AG04449 (cell line): ENCODE measurements at regions not wholly inside any gene's neighbourhood (a gene's known extent, or its start where the extent isn't known, plus 50 kb on each side); places are given as distances from the start of the nearest gene placed in this dataset.

Source experiments
- CTCF ChIA-PET: fragments of 350-600 bp; formaldehyde crosslinking; extraction: SDS; loops from one replicate; lab custom pipeline; 2021; ENCODE audit warnings: antibody characterized with exemption; lab: Yijun Ruan, JAX
- POLR2A ChIA-PET: fragments of 400-600, 350-600 bp; formaldehyde crosslinking; extraction: SDS; loops from one replicate; lab custom pipeline; 2020; ENCODE audit warnings: antibody characterized with exemption, inconsistent platforms; lab: Yijun Ruan, JAX
- DNase-seq: peaks from one replicate; pipeline ENCODE4 v3.0.0-alpha.2; 2010; ENCODE audit warnings: low read depth, low spot score
- H3K4me3 ChIP-seq: 2 replicates; pipeline ENCODE4 v1.5.1; 2011; ENCODE audit warnings: low read depth, mild to moderate bottlenecking, control low read depth, low read length
- CTCF ChIP-seq: IDR thresholded peaks from one replicate; pipeline ENCODE4 v1.5.1; 2011; ENCODE audit warnings: mild to moderate bottlenecking, moderate library complexity, low read length, control low read depth, inconsistent platforms; ENCODE audit not compliant: insufficient read depth; ENCODE audit errors: missing control alignments

- ChIA-PET POLR2A (no interaction called here), CTCF (no interaction called here)
- H3K4me3 ChIP-seq: no peak overlapping the region
- TF ChIP-seq CTCF: no peak
- no peak for DNase-seq
Measured at GRCh38 chr4:41424522-41424921, 113.4 kb upstream of the LIMCH1 start.

DNA sequence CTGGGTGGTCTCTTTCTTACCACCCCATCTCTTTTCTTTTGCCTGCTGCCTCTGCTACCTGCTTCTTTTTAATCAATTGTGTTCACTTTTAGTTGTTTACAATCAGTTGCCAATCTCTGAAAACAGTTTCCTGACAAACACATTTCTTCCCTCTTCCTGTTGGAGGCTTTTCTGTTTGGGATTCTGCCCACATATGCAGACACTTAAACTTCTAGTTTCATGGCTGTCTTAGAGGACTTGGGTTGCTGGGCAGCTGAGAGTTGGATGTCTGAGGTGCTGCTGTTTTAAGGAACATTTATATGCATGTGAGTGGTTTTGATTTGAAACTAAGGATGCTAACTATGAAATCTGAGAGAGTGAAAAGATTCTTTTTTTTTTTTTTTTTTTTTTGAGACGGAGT lies 112.3 kb upstream of the LIMCH1 start:
- CTCF ChIA-PET: no interaction called here
- no peak for TF ChIP-seq CTCF
- H3K4me3 ChIP-seq: no peak overlapping the region
- POLR2A ChIA-PET: no interaction called here
- DNase-seq: no peak

DNA sequence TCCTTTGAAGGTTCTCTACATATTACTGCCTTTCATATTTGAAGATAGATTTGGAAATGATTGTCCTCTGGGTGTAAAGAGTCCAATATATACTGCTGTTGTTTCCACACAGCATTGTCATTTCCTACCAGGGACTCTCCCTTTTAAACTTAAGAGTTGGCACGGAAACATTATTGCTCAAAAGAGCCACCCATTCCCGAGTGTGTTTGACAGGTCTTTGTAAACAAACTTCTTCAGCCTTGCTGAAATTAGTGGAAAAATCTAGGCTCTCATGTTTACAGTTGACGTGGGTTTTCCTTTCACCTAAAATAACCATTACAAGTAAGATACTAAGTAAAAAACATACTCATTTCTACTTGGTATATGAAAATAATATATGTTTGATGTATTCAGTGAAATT lies 111.4 kb upstream of the LIMCH1 start:
- TF ChIP-seq CTCF: no peak
- no peak for DNase-seq
- POLR2A ChIA-PET: no interaction called here
- CTCF ChIA-PET: no interaction called here
- no peak overlapping the region for H3K4me3 ChIP-seq

DNA sequence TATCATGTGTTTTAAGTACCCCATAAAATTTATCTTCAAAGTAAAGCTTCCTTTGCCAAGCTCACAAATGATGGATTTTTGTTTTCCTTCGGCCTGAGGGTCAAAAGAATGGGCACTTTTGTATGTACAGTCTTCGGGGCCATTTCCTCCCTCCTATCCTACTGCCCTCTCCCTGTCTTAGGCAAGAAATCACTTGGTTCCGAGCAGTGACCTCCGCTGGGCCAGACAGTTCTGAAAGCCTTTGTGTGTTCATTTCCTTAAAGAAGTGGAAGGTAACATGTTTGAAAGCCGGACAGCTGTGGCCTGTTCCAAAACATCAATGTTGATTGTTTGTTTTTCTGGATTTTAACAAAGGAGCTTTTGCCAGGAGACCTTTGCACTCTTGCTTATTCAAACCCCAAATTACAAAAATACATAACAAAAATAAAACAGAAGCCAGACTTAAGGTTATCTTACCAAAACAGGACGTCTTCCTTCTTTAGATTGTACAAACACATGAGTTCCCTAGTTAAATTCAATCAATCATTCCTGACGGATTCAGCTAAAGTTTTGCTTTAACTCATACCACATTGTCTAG lies 110.6 kb upstream of the LIMCH1 start:
- CTCF ChIA-PET: no interaction called here
- H3K4me3 ChIP-seq: no peak overlapping the region
- no peak for TF ChIP-seq CTCF
- POLR2A ChIA-PET: no interaction called here
- DNase-seq: no peak

DNA sequence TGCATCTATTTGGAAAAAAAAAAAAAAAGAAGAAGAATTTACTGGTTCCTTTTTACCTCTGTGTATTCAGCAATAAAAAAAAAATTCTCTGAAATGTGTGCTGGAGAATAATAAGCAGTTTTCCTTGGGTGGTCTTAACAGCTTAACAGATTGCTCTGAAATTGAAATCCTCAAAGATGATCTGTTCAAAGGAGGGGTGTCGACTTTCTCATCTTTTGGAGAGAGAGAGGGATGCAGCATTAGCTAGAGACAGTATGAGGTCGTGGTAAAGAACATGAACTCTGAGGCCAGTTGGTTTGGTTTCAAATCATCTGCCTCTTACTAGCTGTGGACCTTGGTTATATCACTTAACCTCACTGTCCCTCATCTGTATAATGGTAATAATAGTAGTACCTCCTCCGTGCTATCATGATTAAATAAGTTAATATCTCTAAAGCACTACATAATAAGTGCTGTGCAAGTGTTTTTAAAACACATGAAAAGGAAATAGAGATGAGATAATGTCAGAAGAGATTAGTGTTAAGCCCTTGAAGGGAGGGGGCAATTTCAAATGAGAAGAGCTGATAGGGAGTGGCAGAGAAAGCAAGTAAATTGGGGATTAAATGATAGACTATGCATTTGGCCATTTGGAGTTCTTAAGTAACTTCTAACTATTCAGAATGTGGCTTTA lies 109.9 kb upstream of the LIMCH1 start:
- no peak overlapping the region for H3K4me3 ChIP-seq
- DNase-seq: no peak
- TF ChIP-seq CTCF: no peak
- CTCF ChIA-PET: no interaction called here
- POLR2A ChIA-PET: no interaction called here

DNA sequence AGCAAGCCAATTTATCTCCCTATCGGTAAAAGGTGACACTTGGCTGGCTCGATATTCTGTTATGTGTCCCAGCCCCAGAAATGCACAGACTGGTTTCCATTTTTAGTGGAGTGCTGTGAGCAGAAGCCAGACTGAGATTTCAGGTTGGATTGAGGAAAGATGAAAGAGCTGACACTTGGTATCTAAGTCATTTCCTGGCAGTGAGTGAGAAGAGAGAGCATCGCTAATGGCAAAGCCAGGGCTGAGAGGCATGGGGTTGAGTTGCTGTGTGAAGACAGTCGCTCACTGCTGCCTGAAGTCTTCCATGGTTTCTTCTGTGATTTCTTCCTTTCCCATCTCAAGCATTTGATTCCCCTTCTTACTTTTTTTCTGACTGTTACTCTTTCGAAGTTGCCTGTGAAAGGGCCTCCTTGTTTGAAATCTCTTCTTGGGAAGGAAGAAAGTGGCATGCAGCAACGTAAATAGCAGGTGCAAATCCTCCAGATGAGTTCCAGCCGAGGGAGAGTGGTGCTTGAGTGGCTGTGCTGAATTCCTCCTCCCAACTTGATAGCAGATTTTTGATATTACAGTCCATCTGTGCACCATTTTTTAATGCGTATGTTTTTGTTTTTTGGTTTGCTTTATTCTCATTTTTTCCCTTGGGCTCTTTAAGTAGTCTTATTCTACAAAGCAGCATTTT lies 109.2 kb upstream of the LIMCH1 start:
- DNase-seq: no peak
- POLR2A ChIA-PET: no interaction called here
- no peak overlapping the region for H3K4me3 ChIP-seq
- CTCF ChIA-PET: no interaction called here
- TF ChIP-seq CTCF: no peak
